ENCODE measurements at regions not wholly inside any gene's neighbourhood (a gene's known extent, or its start where the extent isn't known, plus 50 kb on each side); places are given as distances from the start of the nearest gene placed in this dataset.

DNA sequence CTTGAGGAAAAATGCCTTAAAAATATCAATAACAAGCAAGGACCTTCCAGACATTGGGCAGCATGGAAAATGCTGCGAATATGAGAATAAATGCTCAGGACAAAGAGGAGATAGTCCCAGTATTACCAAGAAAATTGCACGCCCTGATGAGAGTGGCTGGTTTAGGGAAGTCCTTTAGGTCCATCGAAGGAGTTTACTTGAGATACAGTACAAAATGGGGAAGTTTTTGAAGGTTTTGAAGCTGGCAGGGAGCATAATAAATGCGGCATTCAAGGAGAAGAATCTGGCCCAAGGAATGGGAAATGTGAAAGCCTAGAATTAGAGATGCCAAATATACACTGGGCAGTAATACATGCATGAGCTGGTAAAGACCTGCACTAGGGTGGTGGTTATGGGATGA, 90.2 kb upstream of the SPATS2L start:
- TF ChIP-seq, protein P1, sequence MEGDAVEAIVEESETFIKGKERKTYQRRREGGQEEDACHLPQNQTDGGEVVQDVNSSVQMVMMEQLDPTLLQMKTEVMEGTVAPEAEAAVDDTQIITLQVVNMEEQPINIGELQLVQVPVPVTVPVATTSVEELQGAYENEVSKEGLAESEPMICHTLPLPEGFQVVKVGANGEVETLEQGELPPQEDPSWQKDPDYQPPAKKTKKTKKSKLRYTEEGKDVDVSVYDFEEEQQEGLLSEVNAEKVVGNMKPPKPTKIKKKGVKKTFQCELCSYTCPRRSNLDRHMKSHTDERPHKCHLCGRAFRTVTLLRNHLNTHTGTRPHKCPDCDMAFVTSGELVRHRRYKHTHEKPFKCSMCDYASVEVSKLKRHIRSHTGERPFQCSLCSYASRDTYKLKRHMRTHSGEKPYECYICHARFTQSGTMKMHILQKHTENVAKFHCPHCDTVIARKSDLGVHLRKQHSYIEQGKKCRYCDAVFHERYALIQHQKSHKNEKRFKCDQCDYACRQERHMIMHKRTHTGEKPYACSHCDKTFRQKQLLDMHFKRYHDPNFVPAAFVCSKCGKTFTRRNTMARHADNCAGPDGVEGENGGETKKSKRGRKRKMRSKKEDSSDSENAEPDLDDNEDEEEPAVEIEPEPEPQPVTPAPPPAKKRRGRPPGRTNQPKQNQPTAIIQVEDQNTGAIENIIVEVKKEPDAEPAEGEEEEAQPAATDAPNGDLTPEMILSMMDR (IDR thresholded peaks at IDR 0.05; ENCODE audit: control extremely low read depth, extremely low read depth, low read depth, missing control alignments): no peak
- no peak for DNase-seq (ENCODE audit: extremely low spot score)
- POLR2A ChIA-PET: no interaction called here
- CTCF ChIA-PET: interaction anchor here (0.9 kb wide), 1 partner anchor 11 kb away, joined by 3 read pairs; no protein-coding TSS in a partner anchor

DNA sequence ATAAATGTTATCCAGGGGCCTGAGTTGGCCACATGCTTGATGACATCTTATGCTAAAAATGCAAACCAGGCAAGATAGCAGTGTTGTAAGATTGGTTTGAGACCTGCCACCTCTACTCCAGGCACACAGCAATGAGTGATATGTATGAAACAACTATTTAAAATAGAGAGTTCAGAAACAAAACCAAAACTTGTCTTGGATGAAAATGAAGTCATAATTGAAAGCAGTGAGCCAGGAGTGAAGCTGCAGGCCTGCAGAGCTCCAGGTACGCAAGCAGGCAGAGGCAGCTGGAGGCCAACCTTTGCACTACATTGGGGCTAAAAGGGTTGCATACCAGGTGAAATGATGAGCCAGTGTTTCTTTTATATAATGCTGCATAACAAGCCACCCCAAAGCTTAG, 89.2 kb upstream of the SPATS2L start:
- POLR2A ChIA-PET: no interaction called here
- DNase-seq (ENCODE audit: extremely low spot score): no peak
- TF ChIP-seq, protein P1 (IDR thresholded peaks at IDR 0.05; ENCODE audit: control extremely low read depth, extremely low read depth, low read depth, missing control alignments): no peak
- CTCF ChIA-PET: no interaction called here

DNA sequence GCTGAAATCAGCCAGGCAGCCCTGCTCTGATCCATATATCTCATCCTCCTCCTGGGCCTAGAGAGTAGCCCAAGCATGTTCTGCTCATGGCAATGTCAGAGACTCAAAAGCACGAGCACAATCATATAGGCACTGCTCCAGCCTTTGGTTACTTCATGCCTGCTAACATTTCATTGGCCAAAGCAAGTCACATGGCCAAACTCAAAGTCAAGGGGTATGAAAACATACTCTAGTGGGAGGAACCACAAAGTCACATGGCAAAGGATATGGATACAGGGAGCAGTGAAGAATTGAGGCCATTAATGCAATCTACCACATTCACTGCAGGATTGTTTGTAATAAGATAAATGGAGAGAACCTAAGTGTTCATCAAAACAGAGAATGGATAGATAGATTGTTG, 87.8 kb upstream of the SPATS2L start:
- TF ChIP-seq, protein P1 (IDR thresholded peaks at IDR 0.05; ENCODE audit: control extremely low read depth, extremely low read depth, low read depth, missing control alignments): no peak
- no peak for DNase-seq (ENCODE audit: extremely low spot score)
- ChIA-PET CTCF (interaction anchor here (0.6 kb wide), 1 partner anchor 16 kb away, joined by 3 read pairs; no protein-coding TSS in a partner anchor), POLR2A (no interaction called here)

DNA sequence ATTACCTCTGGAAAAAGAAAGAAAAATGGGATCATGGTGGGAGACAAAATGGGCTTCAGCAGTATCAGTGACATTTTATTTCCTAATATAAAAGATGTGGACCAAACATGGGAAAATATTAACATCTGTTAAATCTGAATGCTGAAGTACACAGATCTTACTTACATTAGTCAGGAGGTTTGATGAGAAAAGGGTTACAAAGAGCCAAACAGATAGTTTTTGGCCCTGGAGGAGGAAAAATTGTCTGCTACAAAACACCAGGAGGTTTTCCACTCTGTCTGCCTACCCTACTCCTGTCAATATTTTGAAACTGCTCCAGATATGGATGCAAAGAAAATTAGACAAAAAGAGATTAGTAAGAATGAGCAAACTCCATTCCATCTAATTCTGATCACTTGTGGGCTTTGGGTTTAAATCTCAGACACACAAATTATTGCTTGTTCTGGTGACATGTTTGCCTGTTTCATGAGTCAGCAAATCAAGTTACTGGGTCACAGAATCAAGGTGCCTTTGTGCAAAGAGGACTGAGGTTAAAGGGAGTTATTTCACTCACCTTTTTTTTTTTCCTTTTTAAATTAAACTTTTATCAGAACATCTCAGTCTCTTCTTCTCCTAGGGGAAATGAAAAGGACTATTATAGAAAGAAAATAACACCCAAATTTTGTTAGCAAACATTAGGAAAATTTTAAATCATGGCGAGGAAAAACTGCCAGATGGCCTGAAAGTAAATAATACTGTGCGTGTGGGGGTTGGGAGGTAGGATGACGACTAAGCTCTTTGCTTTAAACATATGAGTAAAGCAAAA, 87.0 kb upstream of the SPATS2L start:
- TF ChIP-seq, protein P1 (IDR thresholded peaks at IDR 0.05; ENCODE audit: control extremely low read depth, extremely low read depth, low read depth, missing control alignments): no peak
- ChIA-PET CTCF (no interaction called here), POLR2A (no interaction called here)
- DNase-seq (ENCODE audit: extremely low spot score): no peak

DNA sequence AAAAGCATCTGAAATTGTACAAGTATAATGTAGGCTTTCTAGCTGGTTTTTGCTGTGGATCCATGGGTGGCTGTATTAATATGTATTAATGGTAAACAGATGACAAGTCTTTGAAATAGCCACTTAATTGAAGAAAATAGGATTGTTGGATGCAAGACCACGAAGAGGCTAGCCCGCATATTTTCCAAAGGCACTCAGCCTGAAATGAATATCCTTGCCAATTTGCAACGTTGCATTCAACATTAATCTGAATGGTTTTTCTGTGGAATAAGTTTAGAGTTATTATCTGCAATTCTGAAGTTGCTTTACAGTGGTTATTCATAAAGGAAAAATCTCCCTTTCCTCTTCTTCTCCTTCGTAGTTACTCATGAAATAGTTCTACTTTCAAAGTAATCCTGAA, 86.2 kb upstream of the SPATS2L start:
- no peak for DNase-seq (ENCODE audit: extremely low spot score)
- TF ChIP-seq, protein P1 (IDR thresholded peaks at IDR 0.05; ENCODE audit: control extremely low read depth, extremely low read depth, low read depth, missing control alignments): no peak
- ChIA-PET POLR2A (no interaction called here), CTCF (no interaction called here)

DNA sequence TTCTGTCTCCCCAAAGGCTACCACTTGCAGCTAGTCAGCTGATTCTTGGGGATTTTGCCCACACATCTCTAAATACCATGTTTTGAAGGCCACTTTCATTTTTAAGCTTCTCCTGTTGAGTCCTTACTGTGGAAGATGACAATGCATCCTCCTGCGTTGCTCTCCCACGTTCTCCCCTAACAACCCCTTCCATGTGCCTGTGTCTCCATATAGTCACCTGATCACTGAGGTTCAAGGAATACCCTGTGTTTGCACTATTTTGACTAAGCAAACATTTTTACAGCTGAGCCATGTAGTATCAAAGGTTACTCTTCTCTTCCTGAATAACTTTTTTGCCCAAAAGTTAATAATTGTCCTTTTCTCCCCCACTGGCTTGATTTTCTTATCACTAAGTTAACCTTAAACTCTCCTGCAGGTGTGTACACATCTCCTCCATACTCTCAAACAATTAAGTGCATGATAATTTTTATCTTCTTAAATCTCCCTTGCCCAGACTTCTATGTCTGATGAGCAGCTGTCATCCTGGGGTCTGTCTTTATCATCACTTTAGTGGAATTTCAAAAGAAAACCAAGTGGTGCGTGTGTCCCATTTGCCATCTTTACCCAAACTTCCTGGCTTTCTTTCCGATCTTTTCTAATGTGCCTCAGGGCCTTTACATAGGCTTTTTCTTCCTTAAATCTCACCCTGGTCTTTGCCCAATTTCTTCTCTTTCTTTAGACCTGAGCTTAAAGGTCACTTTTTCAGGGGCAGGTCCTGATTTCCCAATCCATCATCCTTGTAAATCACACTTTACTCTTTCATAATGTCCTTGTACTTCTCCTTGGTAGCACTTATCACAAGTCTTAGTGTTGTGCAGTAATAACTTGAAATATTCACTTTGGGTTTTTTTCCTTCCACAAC, 85.2 kb upstream of the SPATS2L start:
- CTCF ChIA-PET: no interaction called here
- TF ChIP-seq, protein P1 (IDR thresholded peaks at IDR 0.05; ENCODE audit: control extremely low read depth, extremely low read depth, low read depth, missing control alignments): no peak
- DNase-seq (ENCODE audit: extremely low spot score): no peak
- POLR2A ChIA-PET: no interaction called here

Measured in GM10248 (cell line).